Neural cell (in vitro differentiated cells): ENCODE measurements at regions not wholly inside any gene's neighbourhood (a gene's known extent, or its start where the extent isn't known, plus 50 kb on each side); places are given as distances from the start of the nearest gene placed in this dataset.

ENCODE experiments used
- H2AFZ ChIP-seq: fragments of 200-600, 300-800 bp; sonication (generic), shearing (Covaris generic); 2 replicates; pipeline ENCODE4 v1.6.0; 2014; ENCODE audit warnings: low read depth, mild to moderate bottlenecking, antibody characterized with exemption, low read length, moderate library complexity
- H3F3A ChIP-seq: fragments of 200-600 bp; shearing (Covaris generic); 2 replicates; pipeline ENCODE4 v1.6.1; 2016; ENCODE audit warnings: mild to moderate bottlenecking, moderate library complexity, mixed read lengths, antibody characterized with exemption, low read length; ENCODE audit not compliant: insufficient read depth, poor library complexity, severe bottlenecking
- H3K27ac ChIP-seq: fragments of 200-600, 300-800 bp; sonication (generic), shearing (Covaris generic); 2 replicates; pipeline ENCODE4 v1.5.1; 2014; ENCODE audit warnings: mild to moderate bottlenecking, low read length, moderate library complexity
- H3K27me3 ChIP-seq: fragments of 300-800, 200-600 bp; sonication (generic), shearing (Covaris generic); 2 replicates; pipeline ENCODE4 v1.6.0; 2014; ENCODE audit warnings: mild to moderate bottlenecking, low read depth, low read length, moderate library complexity; ENCODE audit not compliant: insufficient read depth
- H3K36me3 ChIP-seq: fragments of 300-800, 200-600 bp; sonication (generic), shearing (Covaris generic); 2 replicates; pipeline ENCODE4 v1.5.1; 2014; ENCODE audit warnings: mild to moderate bottlenecking, antibody characterized with exemption, low read length, moderate library complexity; ENCODE audit not compliant: insufficient read depth
- H3K4me2 ChIP-seq: fragments of 300-800, 200-600 bp; sonication (generic), shearing (Covaris generic); 2 replicates; pipeline ENCODE4 v1.6.0; 2014; ENCODE audit warnings: mild to moderate bottlenecking, low read length
- H3K4me3 ChIP-seq: fragments of 300-800, 200-600 bp; sonication (generic), shearing (Covaris generic); 2 replicates; pipeline ENCODE4 v1.5.1; 2014; ENCODE audit warnings: mild to moderate bottlenecking, low read length, moderate library complexity
- H3K79me2 ChIP-seq: fragments of 200-600 bp; shearing (Covaris generic); replicated peaks from 2 replicates; pipeline ENCODE4 v1.6.0; 2014; ENCODE audit warnings: mild to moderate bottlenecking, low read length, moderate library complexity; ENCODE audit not compliant: insufficient read depth
- H3K9ac ChIP-seq: fragments of 300-800, 200-600 bp; sonication (generic), shearing (Covaris generic); 2 replicates; pipeline ENCODE4 v1.6.1; 2016; ENCODE audit warnings: mild to moderate bottlenecking, low read length, mixed read lengths
- H3K9me2 ChIP-seq: fragments of 200-600 bp; shearing (Covaris generic); 2 replicates; pipeline ENCODE4 v1.6.1; 2016; ENCODE audit warnings: mild to moderate bottlenecking, low read length, mixed read lengths; ENCODE audit not compliant: insufficient read depth
- H3K9me3 ChIP-seq: fragments of 200-600, 300-800 bp; sonication (generic), shearing (Covaris generic); 2 replicates; pipeline ENCODE4 v1.6.1; 2016; ENCODE audit warnings: mild to moderate bottlenecking, mixed run types, low read length, moderate library complexity, mixed read lengths
- H4K20me1 ChIP-seq: fragments of 200-600 bp; shearing (Covaris generic); 2 replicates; pipeline ENCODE4 v1.6.1; 2016; ENCODE audit warnings: mild to moderate bottlenecking, mixed run types; ENCODE audit not compliant: insufficient read depth
- CTCF ChIP-seq: fragments of 450-650 bp; IDR thresholded peaks from 2 replicates; pipeline ENCODE4 v1.5.1; 2014; ENCODE audit warnings: antibody characterized with exemption, mild to moderate bottlenecking, moderate library complexity; ENCODE audit not compliant: poor library complexity, severe bottlenecking
- EP300 ChIP-seq: fragments of 450-650 bp; conservative IDR thresholded peaks from 2 replicates; pipeline ENCODE4 v1.6.1; 2014; ENCODE audit warnings: antibody characterized with exemption, mild to moderate bottlenecking, moderate library complexity; ENCODE audit not compliant: poor library complexity, severe bottlenecking
- EZH2 ChIP-seq: fragments of 200-600, 300-800 bp; shearing (Covaris generic), sonication (generic); IDR thresholded peaks from 2 replicates; pipeline ENCODE4 v1.6.1; 2014; ENCODE audit warnings: antibody characterized with exemption, low read length, borderline replicate concordance, mild to moderate bottlenecking; ENCODE audit not compliant: insufficient read depth, poor library complexity, severe bottlenecking
- MXI1 ChIP-seq: fragments of 450-650 bp; conservative IDR thresholded peaks from 2 replicates; pipeline ENCODE4 v1.6.1; 2014; ENCODE audit warnings: antibody characterized with exemption, mild to moderate bottlenecking; ENCODE audit not compliant: poor library complexity, severe bottlenecking
- POLR2AphosphoS5 ChIP-seq: IDR thresholded peaks from 2 replicates; pipeline ENCODE4 v1.6.1; 2012
- RAD21 ChIP-seq: fragments of 450-650 bp; conservative IDR thresholded peaks from 2 replicates; pipeline ENCODE4 v1.6.1; 2014; ENCODE audit warnings: antibody characterized with exemption, mild to moderate bottlenecking, moderate library complexity
- REST ChIP-seq: IDR thresholded peaks from 2 replicates; pipeline ENCODE4 v1.6.1; 2012; ENCODE audit warnings: borderline replicate concordance
- SMC3 ChIP-seq: fragments of 450-650 bp; conservative IDR thresholded peaks from 2 replicates; pipeline ENCODE4 v1.6.1; 2014; ENCODE audit warnings: antibody characterized with exemption, mild to moderate bottlenecking, moderate library complexity; ENCODE audit not compliant: poor library complexity
- TAF1 ChIP-seq: IDR thresholded peaks from 2 replicates; pipeline ENCODE4 v1.6.1; 2012; ENCODE audit warnings: low read depth

GRCh38 chr19:28235606-28236125, 977.3 kb downstream of the UQCRFS1 start:
- H3K9me2 ChIP-seq: no peaks in the 10 kb centered on the region
- no peak overlapping the region for H3K9ac ChIP-seq
- H3K4me3 ChIP-seq: no peak overlapping the region
- no peak overlapping the region for H3K27ac ChIP-seq
- H4K20me1 ChIP-seq: no peaks in the 10 kb centered on the region
- no peak overlapping the region for H2AFZ ChIP-seq
- H3K4me2 ChIP-seq: no peak overlapping the region
- no peaks in the 10 kb centered on the region for H3K79me2 ChIP-seq
- no peaks in the 10 kb centered on the region for H3K36me3 ChIP-seq
- H3F3A ChIP-seq: no peaks in the 10 kb centered on the region
- no peaks in the 10 kb centered on the region for H3K9me3 ChIP-seq
- TF ChIP-seq POLR2AphosphoS5 (no peak), EZH2 (no peak), TAF1 (no peak), MXI1 (no peak), CTCF (no peak), EP300 (no peak), RAD21 (no peak), REST (no peak), SMC3 (no peak)
- no peaks in the 10 kb centered on the region for H3K27me3 ChIP-seq

DNA sequence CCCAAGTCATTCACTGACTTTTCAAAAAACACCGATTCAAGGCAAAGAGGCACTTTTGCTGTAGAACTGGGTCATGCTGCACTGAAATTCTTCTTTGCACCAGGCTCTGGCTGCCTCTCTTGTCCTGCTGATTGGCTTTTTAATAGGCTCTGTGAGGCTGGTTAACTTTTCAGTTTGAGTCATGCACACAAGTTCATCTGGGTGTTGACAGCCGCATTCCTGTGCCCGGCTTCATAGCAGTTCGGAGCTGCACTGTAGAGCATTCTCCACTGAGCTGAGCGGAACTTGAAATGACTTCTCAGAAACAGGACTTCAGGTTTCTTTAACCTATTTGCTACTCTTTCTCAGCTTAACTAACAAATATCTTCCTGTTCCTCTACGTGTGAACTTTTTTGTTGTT, 978.3 kb downstream of the UQCRFS1 start:
- Histone ChIP-seq H3F3A (no peaks in the 10 kb centered on the region), H3K9me3 (no peaks in the 10 kb centered on the region), H3K27me3 (no peaks in the 10 kb centered on the region), H3K4me2 (no peak overlapping the region), H3K9me2 (no peaks in the 10 kb centered on the region), H3K79me2 (no peaks in the 10 kb centered on the region), H3K27ac (no peak overlapping the region), H3K9ac (no peak overlapping the region), H3K36me3 (no peaks in the 10 kb centered on the region), H4K20me1 (no peaks in the 10 kb centered on the region), H3K4me3 (no peak overlapping the region), H2AFZ (no peak overlapping the region)
- no peak for TF ChIP-seq EP300
- no peak for TF ChIP-seq CTCF
- TF ChIP-seq EZH2: no peak
- no peak for TF ChIP-seq REST
- no peak for TF ChIP-seq POLR2AphosphoS5
